H1 (cell line): ENCODE measurements at regions not wholly inside any gene's neighbourhood (a gene's known extent, or its start where the extent isn't known, plus 50 kb on each side); places are given as distances from the start of the nearest gene placed in this dataset.

Source experiments
- CTCF ChIA-PET: fragments of 300-600 bp; sonication (Branson Sonifier 250); formaldehyde crosslinking; loops from one replicate; lab custom pipeline; 2021; ENCODE audit not compliant: partially characterized antibody; lab: Charles Lee
- POLR2A ChIA-PET: fragments of 300-600 bp; sonication (Branson Sonifier 250); formaldehyde crosslinking; loops from one replicate; lab custom pipeline; 2021; ENCODE audit warnings: inconsistent platforms; ENCODE audit not compliant: partially characterized antibody; lab: Charles Lee
- DNase-seq, 2 experiments: peaks; one replicate each; pipeline versions ENCODE4 v3.0.0 to v3.0.0-alpha.2; 2010 to 2022; ENCODE audit warnings: low spot score in 2 of 2, low read depth in 1 of 2, mixed read lengths in 1 of 2
- FAIRE-seq: peaks from 2 replicates; lab custom pipeline; 2011; peaks lifted over from hg19 to GRCh38; lab: Jason Lieb, UNC
- H2AFZ ChIP-seq: 2 replicates; pipeline ENCODE4 v1.8.1; 2012; ENCODE audit warnings: low read length, inconsistent platforms
- H2AK5ac ChIP-seq: 2 replicates; pipeline ENCODE4 v1.6.1; 2013; ENCODE audit warnings: low read depth, low read length
- H2BK120ac ChIP-seq: replicated peaks from 2 replicates; pipeline ENCODE3; 2013; ENCODE audit warnings: low read depth, low read length, inconsistent platforms
- H2BK12ac ChIP-seq: 2 replicates; pipeline ENCODE4 v1.6.1; 2013; ENCODE audit warnings: low read depth, low read length
- H2BK15ac ChIP-seq: 2 replicates; pipeline ENCODE4 v1.6.1; 2013; ENCODE audit warnings: low read length
- H2BK20ac ChIP-seq: 2 replicates; pipeline ENCODE4 v1.6.1; 2013; ENCODE audit warnings: low read length
- H2BK5ac ChIP-seq: 2 replicates; pipeline ENCODE4 v1.6.1; 2013; ENCODE audit warnings: low read depth, low read length
- H3K14ac ChIP-seq: 2 replicates; pipeline ENCODE4 v1.6.1; 2013; ENCODE audit warnings: inconsistent platforms; ENCODE audit not compliant: insufficient read length
- H3K18ac ChIP-seq: 2 replicates; pipeline ENCODE4 v1.6.1; 2013; ENCODE audit warnings: low read length; ENCODE audit errors: extremely low read depth
- H3K23ac ChIP-seq: 2 replicates; pipeline ENCODE4 v1.6.1; 2013; ENCODE audit warnings: inconsistent platforms; ENCODE audit not compliant: insufficient read length
- H3K23me2 ChIP-seq: 2 replicates; pipeline ENCODE4 v1.6.1; 2013; ENCODE audit warnings: low read depth, low read length
- H3K27ac ChIP-seq: 2 replicates; pipeline ENCODE4 v1.6.1; 2011; ENCODE audit warnings: low read depth, low read length, inconsistent platforms
- H3K27me3 ChIP-seq, 4 experiments: replicated peaks in 1 of 4; 1 replicate in 1 of 4; 2 replicates in 3 of 4; pipeline versions ENCODE4 v1.6.1 to v1.8.1; 2011 to 2013; ENCODE audit warnings: low read length in 3 of 4, mild to moderate bottlenecking in 3 of 4, inconsistent platforms in 2 of 4, mixed read lengths in 2 of 4, moderate library complexity in 1 of 4; ENCODE audit not compliant: control insufficient read depth in 3 of 4, insufficient read depth in 3 of 4; ENCODE audit errors: extremely low read depth in 1 of 4
- H3K36me3 ChIP-seq, 4 experiments: 2 replicates each; pipeline versions ENCODE4 v1.6.1 to v1.8.1; 2011 to 2013; ENCODE audit warnings: mild to moderate bottlenecking in 4 of 4, low read length in 3 of 4, moderate library complexity in 2 of 4, control low read depth in 1 of 4, inconsistent platforms in 1 of 4; ENCODE audit not compliant: insufficient read depth in 4 of 4, control insufficient read depth in 2 of 4
- H3K4ac ChIP-seq: replicated peaks from 2 replicates; pipeline ENCODE3; 2013; ENCODE audit warnings: low read length, low read depth, mixed read lengths, inconsistent platforms; ENCODE audit not compliant: insufficient read length
- H3K4me1 ChIP-seq, 4 experiments: replicated peaks in 1 of 4; 1 replicate in 1 of 4; 2 replicates in 3 of 4; pipeline versions ENCODE4 v1.6.1 to v1.8.1; 2011 to 2013; ENCODE audit warnings: low read length in 3 of 4, inconsistent platforms in 2 of 4, mixed read lengths in 1 of 4; ENCODE audit not compliant: insufficient read depth in 4 of 4, control insufficient read depth in 3 of 4
- H3K4me2 ChIP-seq, 2 experiments: 2 replicates each; pipeline versions ENCODE4 v1.6.1 to v1.8.1; 2011 to 2013; ENCODE audit warnings: low read depth in 2 of 2, low read length in 2 of 2, control low read depth in 1 of 2, inconsistent platforms in 1 of 2, mild to moderate bottlenecking in 1 of 2; ENCODE audit not compliant: insufficient read depth in 1 of 2
- H3K4me3 ChIP-seq, 4 experiments: fragments of 200-600, 300-600 bp in 1 of 4; sonication (generic), shearing (Covaris generic), sonication (Bioruptor Twin) in 1 of 4; 2 replicates each; pipeline versions ENCODE4 v1.5.1 to v1.8.1; 2011 to 2016; ENCODE audit warnings: low read length in 4 of 4, low read depth in 3 of 4, control low read depth in 2 of 4, inconsistent platforms in 2 of 4, mild to moderate bottlenecking in 2 of 4, mixed read lengths in 1 of 4, moderate library complexity in 1 of 4; ENCODE audit not compliant: insufficient read depth in 2 of 4; ENCODE audit errors: extremely low read depth in 1 of 4
- H3K56ac ChIP-seq: replicated peaks from 2 replicates; pipeline ENCODE3; 2013; ENCODE audit warnings: low read depth, mild to moderate bottlenecking, mixed read lengths, low read length, inconsistent platforms; ENCODE audit not compliant: insufficient read length
- H3K79me1 ChIP-seq: 2 replicates; pipeline ENCODE4 v1.6.1; 2013; ENCODE audit warnings: low read depth, low read length, control low read depth
- H3K79me2 ChIP-seq, 2 experiments: 2 replicates each; pipeline versions ENCODE4 v1.6.1 to v1.8.1; 2012 to 2013; ENCODE audit warnings: low read length in 2 of 2, mild to moderate bottlenecking in 2 of 2, inconsistent platforms in 1 of 2; ENCODE audit not compliant: insufficient read depth in 2 of 2, control insufficient read depth in 1 of 2
- H3K9ac ChIP-seq, 4 experiments: replicated peaks in 1 of 4; 1 replicate in 1 of 4; 2 replicates in 3 of 4; pipeline versions ENCODE4 v1.6.1 to v1.8.1; 2011 to 2013; ENCODE audit warnings: low read depth in 3 of 4, low read length in 3 of 4, control low read depth in 2 of 4, mild to moderate bottlenecking in 2 of 4, moderate library complexity in 2 of 4, inconsistent platforms in 1 of 4; ENCODE audit errors: extremely low read depth in 1 of 4
- H3K9me3 ChIP-seq, 2 experiments: 2 replicates each; pipeline versions ENCODE4 v1.6.1 to v1.8.1; 2012 to 2013; ENCODE audit warnings: mild to moderate bottlenecking in 2 of 2, moderate library complexity in 2 of 2, control low read depth in 1 of 2, inconsistent platforms in 1 of 2, low read depth in 1 of 2, low read length in 1 of 2, mixed read lengths in 1 of 2; ENCODE audit not compliant: insufficient read depth in 2 of 2
- H4K20me1 ChIP-seq, 2 experiments: replicated peaks in 1 of 2; 2 replicates each; pipeline versions ENCODE3 to v1.8.1; 2011 to 2013; ENCODE audit warnings: inconsistent platforms in 2 of 2, low read length in 2 of 2, mild to moderate bottlenecking in 1 of 2; ENCODE audit not compliant: insufficient read depth in 2 of 2, control insufficient read depth in 1 of 2
- H4K5ac ChIP-seq: 2 replicates; pipeline ENCODE4 v1.6.1; 2013; ENCODE audit warnings: low read length, low read depth, mixed read lengths, inconsistent platforms; ENCODE audit not compliant: insufficient read length
- H4K8ac ChIP-seq: 2 replicates; pipeline ENCODE4 v1.8.0; 2013; ENCODE audit warnings: mild to moderate bottlenecking, moderate library complexity, low read length, inconsistent platforms; ENCODE audit not compliant: insufficient read depth; ENCODE audit errors: extremely low read depth
- H4K91ac ChIP-seq: replicated peaks from 2 replicates; pipeline ENCODE3; 2013; ENCODE audit warnings: low read length, mixed read lengths, inconsistent platforms; ENCODE audit not compliant: insufficient read length
- BRCA1 ChIP-seq: IDR thresholded peaks from 2 replicates; pipeline ENCODE4 v1.6.1; 2012; ENCODE audit warnings: low read depth, low read length, improper control_type of control experiment
- CEBPB ChIP-seq: IDR thresholded peaks from 2 replicates; pipeline ENCODE4 v1.6.1; 2012; ENCODE audit warnings: low read depth, low read length
- CTBP2 ChIP-seq: IDR thresholded peaks from 2 replicates; pipeline ENCODE4 v1.7.0; 2011; ENCODE audit warnings: borderline replicate concordance, mild to moderate bottlenecking, moderate library complexity, mixed read lengths, low read length; ENCODE audit not compliant: insufficient read depth, insufficient read length
- E2F6 ChIP-seq: IDR thresholded peaks from 2 replicates; pipeline ENCODE4 v1.6.1; 2012; ENCODE audit warnings: inconsistent platforms
- FOSL1 ChIP-seq: IDR thresholded peaks from 2 replicates; pipeline ENCODE4 v1.6.1; 2011; ENCODE audit warnings: mild to moderate bottlenecking, low read depth, low read length, moderate library complexity; ENCODE audit not compliant: insufficient read depth
- MAFK ChIP-seq: IDR thresholded peaks from 2 replicates; pipeline ENCODE4 v1.6.1; 2012; ENCODE audit warnings: low read depth, mild to moderate bottlenecking, improper control_type of control experiment, low read length
- POLR2AphosphoS5 ChIP-seq: IDR thresholded peaks from 2 replicates; pipeline ENCODE4 v1.6.1; 2011; ENCODE audit warnings: low read depth, low read length
- POU5F1 ChIP-seq: IDR thresholded peaks from 2 replicates; pipeline ENCODE4 v1.6.1; 2011; ENCODE audit warnings: low read depth, mild to moderate bottlenecking, low read length, moderate library complexity
- RBBP5 ChIP-seq: IDR thresholded peaks from 2 replicates; pipeline ENCODE4 v1.7.1; 2012; ENCODE audit warnings: low read depth, mild to moderate bottlenecking, inconsistent platforms, low read length, moderate library complexity, borderline replicate concordance
- RXRA ChIP-seq: IDR thresholded peaks from 2 replicates; pipeline ENCODE4 v1.6.1; 2011; ENCODE audit warnings: low read depth, mild to moderate bottlenecking, low read length, moderate library complexity; ENCODE audit not compliant: insufficient read depth
- SIN3A ChIP-seq, 2 experiments: IDR thresholded peaks in 1 of 2; conservative IDR thresholded peaks in 1 of 2; 2 replicates each; pipeline ENCODE4 v1.6.1; 2011 to 2012; ENCODE audit warnings: low read length in 2 of 2, improper control_type of control experiment in 1 of 2, low read depth in 1 of 2, mild to moderate bottlenecking in 1 of 2
- SP1 ChIP-seq: IDR thresholded peaks from 2 replicates; pipeline ENCODE4 v1.6.1; 2011; ENCODE audit warnings: low read depth, low read length
- WGBS, 2 experiments: shearing (Covaris generic) in 1 of 2; methylation state at CpG; one replicate each; pipeline versions ENCODE4 v1.1.6 to v1.1.7; 2013 to 2015; ENCODE audit warnings: low lambda C conversion rate in 2 of 2, mixed read lengths in 2 of 2, inconsistent platforms in 1 of 2, low coverage in 1 of 2, missing lambda C conversion rate in 1 of 2; ENCODE audit not compliant: insufficient replicate concordance in 2 of 2, insufficient coverage in 1 of 2, insufficient read length in 1 of 2; ENCODE audit errors: extremely low coverage in 1 of 2, missing lambda C conversion rate in 1 of 2; 5-methylcytosine and 5-hydroxymethylcytosine counted together
- TF ChIP-seq, protein P1 (sequence below): IDR thresholded peaks from 2 replicates; pipeline ENCODE4 v1.6.1; 2011; ENCODE audit warnings: low read length, improper control_type of control experiment

GRCh38 chr9:135174248-135174647 is 86.8 kb downstream of the OLFM1 start:
- Histone ChIP-seq H3K23ac (no peak overlapping the region), H3K56ac (no peak overlapping the region), H2BK15ac (no peak overlapping the region), H3K27me3 (no peaks in the 10 kb centered on the region; a peak in 1 of 7 replicates), H3K79me1 (no peaks in the 10 kb centered on the region), H3K9ac (no peak overlapping the region), H3K4ac (no peak overlapping the region), H4K8ac (no peak overlapping the region), H2BK20ac (no peak overlapping the region), H2BK120ac (no peak overlapping the region), H2AFZ (no peak overlapping the region), H2BK5ac (no peak overlapping the region), H4K5ac (no peak overlapping the region), H3K9me3 (no peaks in the 10 kb centered on the region), H3K4me3 (no peak overlapping the region), H4K91ac (no peak overlapping the region), H3K36me3 (no peaks in the 10 kb centered on the region), H3K14ac (no peak overlapping the region), H2BK12ac (no peak overlapping the region), H3K27ac (no peak overlapping the region), H3K4me2 (no peak overlapping the region), H2AK5ac (no peak overlapping the region), H3K4me1 (no peaks in the 10 kb centered on the region), H4K20me1 (peaks cover 0 to 5% of the 10 kb centered on the region in 2 experiments), H3K18ac (no peak overlapping the region), H3K79me2 (no peaks in the 10 kb centered on the region), H3K23me2 (no peaks in the 10 kb centered on the region)
- DNase-seq (no peak), FAIRE-seq (no peak)
- CTCF ChIA-PET, result interaction anchor here (0.7 to 1.1 kb wide), 2 partner anchors 9 to 171 kb away, joined by 3 to 5 read pairs; no protein-coding TSS in a partner anchor
- WGBS, 2 experiments, result 92% methylated on average over 6 of the region's 6 CpGs; no CpG with 5 or more reads in 1 of the 2 experiments
- POLR2A ChIA-PET, result no interaction called here
- TF ChIP-seq SIN3A (conservative IDR thresholded peaks at IDR 0.05 in 1 of 2, IDR thresholded peaks at IDR 0.05 in 1 of 2; ENCODE audit: low read depth in 1 of 2, low read length in 2 of 2) (no peak), SP1 (no peak), POLR2AphosphoS5 (no peak), CEBPB (no peak), RBBP5 (no peak), E2F6 (no peak), CTBP2 (no peak), POU5F1 (no peak), FOSL1 (no peak), MAFK (no peak), BRCA1 (no peak), RXRA (no peak)
- TF ChIP-seq, protein P1, sequence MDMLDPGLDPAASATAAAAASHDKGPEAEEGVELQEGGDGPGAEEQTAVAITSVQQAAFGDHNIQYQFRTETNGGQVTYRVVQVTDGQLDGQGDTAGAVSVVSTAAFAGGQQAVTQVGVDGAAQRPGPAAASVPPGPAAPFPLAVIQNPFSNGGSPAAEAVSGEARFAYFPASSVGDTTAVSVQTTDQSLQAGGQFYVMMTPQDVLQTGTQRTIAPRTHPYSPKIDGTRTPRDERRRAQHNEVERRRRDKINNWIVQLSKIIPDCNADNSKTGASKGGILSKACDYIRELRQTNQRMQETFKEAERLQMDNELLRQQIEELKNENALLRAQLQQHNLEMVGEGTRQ, result no peak
